ENCODE measurements at regions not wholly inside any gene's neighbourhood (a gene's known extent, or its start where the extent isn't known, plus 50 kb on each side); places are given as distances from the start of the nearest gene placed in this dataset.

- H3K4me1 ChIP-seq, result no peaks in the 10 kb centered on the region
- DNase-seq (no peak), ATAC-seq (ENCODE audit: low FRiP score in 2 of 2) (no peak)
- H3K36me3 ChIP-seq, result no peaks in the 10 kb centered on the region
- 80 to 87% methylated on average over 3 of the region's 3 CpGs for WGBS, 2 donors
- no peaks in the 10 kb centered on the region for H3K9me3 ChIP-seq
- H3K27me3 ChIP-seq, result no peaks in the 10 kb centered on the region
- no peak overlapping the region for H3K4me3 ChIP-seq
- no peak overlapping the region for H3K27ac ChIP-seq
- no peak for TF ChIP-seq POLR2A (IDR thresholded peaks at IDR 0.05)
- TF ChIP-seq CTCF (IDR thresholded peaks at IDR 0.05), result no peak
- TF ChIP-seq POLR2AphosphoS5 (IDR thresholded peaks at IDR 0.05), result no peak
- TF ChIP-seq EP300 (IDR thresholded peaks at IDR 0.05), result no peak
Observed at GRCh38 chr9:88270413-88270812, 117.8 kb upstream of the SPIN1 start.

- H3K27ac ChIP-seq, result no peak overlapping the region
- H3K4me3 ChIP-seq, result no peak overlapping the region
- H3K27me3 ChIP-seq, result no peaks in the 10 kb centered on the region
- H3K4me1 ChIP-seq, result no peaks in the 10 kb centered on the region
- DNase-seq (no peak), ATAC-seq (ENCODE audit: low FRiP score in 2 of 2) (no peak)
- TF ChIP-seq POLR2A (IDR thresholded peaks at IDR 0.05) (no peak), CTCF (IDR thresholded peaks at IDR 0.05) (no peak), POLR2AphosphoS5 (IDR thresholded peaks at IDR 0.05) (no peak), EP300 (IDR thresholded peaks at IDR 0.05) (no peak)
- no peaks in the 10 kb centered on the region for H3K9me3 ChIP-seq
- no peaks in the 10 kb centered on the region for H3K36me3 ChIP-seq
Observed at GRCh38 chr9:88268886-88269285, 119.4 kb upstream of the SPIN1 start.

GRCh38 chr9:88267283-88267682, 121.0 kb upstream of the SPIN1 start:
- TF ChIP-seq CTCF (IDR thresholded peaks at IDR 0.05) (no peak), EP300 (IDR thresholded peaks at IDR 0.05) (no peak), POLR2A (IDR thresholded peaks at IDR 0.05) (no peak), POLR2AphosphoS5 (IDR thresholded peaks at IDR 0.05) (no peak)
- no peaks in the 10 kb centered on the region for H3K4me1 ChIP-seq
- WGBS, 2 donors, result 81 to 89% methylated on average over 4 of the region's 4 CpGs
- no peaks in the 10 kb centered on the region for H3K9me3 ChIP-seq
- DNase-seq (no peak), ATAC-seq (ENCODE audit: low FRiP score in 2 of 2) (no peak)
- no peaks in the 10 kb centered on the region for H3K36me3 ChIP-seq
- H3K27ac ChIP-seq, result no peak overlapping the region
- H3K4me3 ChIP-seq, result no peak overlapping the region
- no peaks in the 10 kb centered on the region for H3K27me3 ChIP-seq

GRCh38 chr9:88266416-88266815, 121.8 kb upstream of the SPIN1 start:
- WGBS, 2 donors, result 71 to 88% methylated on average over 2 of the region's 2 CpGs
- ATAC-seq (ENCODE audit: low FRiP score in 2 of 2) (no peak), DNase-seq (no peak)

More at GRCh38 chr9:88266416-88266815, 121.8 kb upstream of the SPIN1 start:
- H3K9me3 ChIP-seq, result no peaks in the 10 kb centered on the region
- TF ChIP-seq POLR2A (IDR thresholded peaks at IDR 0.05), result no peak
- no peak for TF ChIP-seq CTCF (IDR thresholded peaks at IDR 0.05)
- no peak for TF ChIP-seq POLR2AphosphoS5 (IDR thresholded peaks at IDR 0.05)
- no peak for TF ChIP-seq EP300 (IDR thresholded peaks at IDR 0.05)
- H3K27me3 ChIP-seq, result no peaks in the 10 kb centered on the region
- H3K27ac ChIP-seq, result no peak overlapping the region
- H3K4me3 ChIP-seq, result no peak overlapping the region
- no peaks in the 10 kb centered on the region for H3K4me1 ChIP-seq
- H3K36me3 ChIP-seq, result no peaks in the 10 kb centered on the region
